ENCODE measurements at regions not wholly inside any gene's neighbourhood (a gene's known extent, or its start where the extent isn't known, plus 50 kb on each side); places are given as distances from the start of the nearest gene placed in this dataset.

- Histone ChIP-seq H3K4me3 (replicated peaks in 1 of 3; ENCODE audit: insufficient read depth in 1 of 3, low read depth in 2 of 3, low read length in 3 of 3) (no peak overlapping the region), H3K4me2 (ENCODE audit: low read depth, low read length) (no peak overlapping the region), H3K36me3 (replicated peaks in 1 of 2; ENCODE audit: control insufficient read depth in 1 of 2, insufficient read depth in 2 of 2, low read length in 2 of 2) (no peaks in the 10 kb centered on the region), H2AFZ (ENCODE audit: low read length) (no peak overlapping the region), H3K27me3 (ENCODE audit: control insufficient read depth in 1 of 2, insufficient read depth in 2 of 2, low read length in 2 of 2) (no peaks in the 10 kb centered on the region), H3K79me2 (ENCODE audit: insufficient read depth, low read length) (no peaks in the 10 kb centered on the region), H3K27ac (ENCODE audit: extremely low read length, insufficient read depth, low read length) (no peak overlapping the region), H3K9ac (ENCODE audit: insufficient read depth, low read depth, low read length) (no peak overlapping the region), H3K4me1 (ENCODE audit: insufficient read depth, low read length) (no peaks in the 10 kb centered on the region), H4K20me1 (ENCODE audit: insufficient read depth, low read length) (no peaks in the 10 kb centered on the region), H3K9me3 (ENCODE audit: low read length) (no peaks in the 10 kb centered on the region)
- ATAC-seq = no peak
- intact Hi-C loops (cut with micrococcal nuclease; ENCODE audit: unreplicated experiment) = no loop called here
- 0% methylated on average over 1 of the region's 1 CpG for WGBS (ENCODE audit: low lambda C conversion rate)
- in situ Hi-C loops (cut with HindIII; ENCODE audit: extremely low pct_ligation_motif_present, low pct_unique_long_range_greater_than_20kb) = no loop called here
- no peak for FAIRE-seq
- TF ChIP-seq ZNF331 (CRISPR knock-in tag; IDR thresholded peaks at IDR 0.05) (no peak), TAF15 (IDR thresholded peaks at IDR 0.05; ENCODE audit: low read depth, low read length, poor library complexity, severe bottlenecking) (no peak), GATA4 (IDR thresholded peaks at IDR 0.05; ENCODE audit: borderline replicate concordance, low read depth) (no peak), IRF9 (CRISPR knock-in tag; IDR thresholded peaks at IDR 0.05; ENCODE audit: borderline replicate concordance) (no peak), MTERF4 (CRISPR knock-in tag; IDR thresholded peaks at IDR 0.05) (no peak), RBAK (CRISPR knock-in tag; IDR thresholded peaks at IDR 0.05) (no peak), CREBL2 (CRISPR knock-in tag; IDR thresholded peaks at IDR 0.05; ENCODE audit: borderline replicate concordance) (no peak), ELF4 (CRISPR knock-in tag; IDR thresholded peaks at IDR 0.05; ENCODE audit: borderline replicate concordance) (no peak), HINFP (CRISPR knock-in tag; IDR thresholded peaks at IDR 0.05; ENCODE audit: low read depth) (no peak), HOMEZ (CRISPR knock-in tag; IDR thresholded peaks at IDR 0.05; ENCODE audit: low read depth) (no peak), SKI (IDR thresholded peaks at IDR 0.05; ENCODE audit: partially characterized antibody) (no peak), ZNF790 (CRISPR knock-in tag; IDR thresholded peaks at IDR 0.05; ENCODE audit: borderline replicate concordance) (no peak), GZF1 (CRISPR knock-in tag; IDR thresholded peaks at IDR 0.05) (no peak), RFXANK (CRISPR knock-in tag; IDR thresholded peaks at IDR 0.05) (no peak), TBL1XR1 (IDR thresholded peaks at IDR 0.05; ENCODE audit: borderline replicate concordance, low read length, partially characterized antibody) (no peak), ZNF878 (CRISPR knock-in tag; IDR thresholded peaks at IDR 0.05) (no peak), TP53 (CRISPR knock-in tag; conservative IDR thresholded peaks at IDR 0.05) (no peak), MYPOP (CRISPR knock-in tag; IDR thresholded peaks at IDR 0.05) (no peak)
- no TSS peak for BruUV-seq (replicated peaks)
- ChIA-PET POLR2A (no interaction called here), CTCF (ENCODE audit: low intra/inter-chr PET ratio, low total read pairs) (no interaction called here)
- no peak for DNase-seq (ENCODE audit: low spot score)
Observed at GRCh38 chr1:30444401-30444800, 279.0 kb downstream of the MATN1 start.
